ENCODE measurements at regions not wholly inside any gene's neighbourhood (a gene's known extent, or its start where the extent isn't known, plus 50 kb on each side); places are given as distances from the start of the nearest gene placed in this dataset.

DNA sequence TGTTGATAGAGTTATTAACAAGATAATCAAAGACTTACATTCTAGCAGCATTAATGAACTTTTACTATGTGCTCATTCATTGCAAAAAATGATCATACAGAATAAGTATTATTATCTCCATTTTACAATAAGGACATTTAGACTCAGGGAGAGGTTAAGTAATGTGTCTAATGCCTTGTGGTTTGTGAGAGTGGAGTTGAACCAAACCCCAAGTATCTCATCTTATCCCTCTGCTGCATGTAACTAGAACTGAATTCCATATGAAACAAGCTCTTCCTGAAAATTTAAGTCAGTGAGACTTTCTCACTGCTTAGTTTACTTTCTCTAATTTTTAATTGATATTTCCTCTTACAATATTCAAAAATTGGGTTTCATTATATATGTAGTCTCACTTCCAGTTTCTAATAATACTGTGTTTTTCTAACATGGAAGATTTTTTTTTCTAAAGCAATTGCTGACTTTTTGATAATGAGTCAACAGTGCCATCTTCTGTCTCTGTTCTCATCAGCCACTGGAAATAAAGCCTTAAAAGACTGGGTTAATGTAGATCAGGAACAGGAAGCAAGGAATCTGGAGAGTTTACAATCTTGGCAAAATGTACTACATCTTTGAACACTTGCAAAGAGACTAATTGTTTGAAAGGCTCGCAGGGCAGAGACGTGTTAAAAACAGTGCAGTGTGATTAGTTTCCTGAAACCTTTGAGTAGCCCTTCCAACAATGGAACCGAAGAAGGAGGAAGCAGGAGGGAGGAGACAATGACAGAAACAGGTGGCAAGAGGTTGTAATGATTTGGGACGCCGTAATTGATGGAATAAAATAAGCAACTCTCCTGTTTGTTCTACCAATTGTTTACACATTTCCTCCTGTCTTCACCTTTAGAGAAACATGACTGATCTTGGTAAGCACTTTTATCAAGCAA is 567.6 kb downstream of the MRPL39 start:
- DNase-seq = no peak
- no peaks in the 10 kb centered on the region for H3K9me3 ChIP-seq
- TF ChIP-seq, protein P1, sequence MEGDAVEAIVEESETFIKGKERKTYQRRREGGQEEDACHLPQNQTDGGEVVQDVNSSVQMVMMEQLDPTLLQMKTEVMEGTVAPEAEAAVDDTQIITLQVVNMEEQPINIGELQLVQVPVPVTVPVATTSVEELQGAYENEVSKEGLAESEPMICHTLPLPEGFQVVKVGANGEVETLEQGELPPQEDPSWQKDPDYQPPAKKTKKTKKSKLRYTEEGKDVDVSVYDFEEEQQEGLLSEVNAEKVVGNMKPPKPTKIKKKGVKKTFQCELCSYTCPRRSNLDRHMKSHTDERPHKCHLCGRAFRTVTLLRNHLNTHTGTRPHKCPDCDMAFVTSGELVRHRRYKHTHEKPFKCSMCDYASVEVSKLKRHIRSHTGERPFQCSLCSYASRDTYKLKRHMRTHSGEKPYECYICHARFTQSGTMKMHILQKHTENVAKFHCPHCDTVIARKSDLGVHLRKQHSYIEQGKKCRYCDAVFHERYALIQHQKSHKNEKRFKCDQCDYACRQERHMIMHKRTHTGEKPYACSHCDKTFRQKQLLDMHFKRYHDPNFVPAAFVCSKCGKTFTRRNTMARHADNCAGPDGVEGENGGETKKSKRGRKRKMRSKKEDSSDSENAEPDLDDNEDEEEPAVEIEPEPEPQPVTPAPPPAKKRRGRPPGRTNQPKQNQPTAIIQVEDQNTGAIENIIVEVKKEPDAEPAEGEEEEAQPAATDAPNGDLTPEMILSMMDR (IDR thresholded peaks at IDR 0.05; ENCODE audit: low read depth, low read length) = peak; percentile 74
- H3K4me3 ChIP-seq (ENCODE audit: low read depth, low read length) = peak overlapping the region; percentile 52
- no peaks in the 10 kb centered on the region for H3K36me3 ChIP-seq
- peaks cover 11% of the 10 kb centered on the region for H3K4me1 ChIP-seq
- no peaks in the 10 kb centered on the region for H3K27me3 ChIP-seq

GRCh38 chr21:25036775-25037174 is 570.5 kb downstream of the MRPL39 start:
- Histone ChIP-seq H3K4me1 (peaks cover 13% of the 10 kb centered on the region), H3K4me3 (ENCODE audit: low read depth, low read length) (no peak overlapping the region), H3K36me3 (no peaks in the 10 kb centered on the region), H3K27me3 (no peaks in the 10 kb centered on the region), H3K9me3 (no peaks in the 10 kb centered on the region; the same call in 1 of the 2 replicates)
- DNase-seq = no peak
- TF ChIP-seq, protein P1 (IDR thresholded peaks at IDR 0.05; ENCODE audit: low read depth, low read length) = no peak

- TF ChIP-seq, protein P1 (IDR thresholded peaks at IDR 0.05; ENCODE audit: low read depth, low read length) = no peak
- no peaks in the 10 kb centered on the region; the same call in 1 of the 2 replicates for H3K9me3 ChIP-seq
- H3K4me1 ChIP-seq = peaks cover 7% of the 10 kb centered on the region
- DNase-seq = no peak
- no peak overlapping the region for H3K4me3 ChIP-seq (ENCODE audit: low read depth, low read length)
- no peaks in the 10 kb centered on the region for H3K36me3 ChIP-seq
- H3K27me3 ChIP-seq = no peaks in the 10 kb centered on the region
Observed at GRCh38 chr21:25031750-25032149, 575.5 kb downstream of the MRPL39 start.

- TF ChIP-seq, protein P1 (IDR thresholded peaks at IDR 0.05; ENCODE audit: low read depth, low read length) = no peak
Observed at GRCh38 chr21:25029580-25029979, 577.7 kb downstream of the MRPL39 start.

GRCh38 chr21:25025596-25025995 is 581.7 kb downstream of the MRPL39 start:
- TF ChIP-seq, protein P1 (IDR thresholded peaks at IDR 0.05; ENCODE audit: low read depth, low read length) = no peak
- Histone ChIP-seq H3K9me3 (no peaks in the 10 kb centered on the region), H3K4me1 (no peaks in the 10 kb centered on the region), H3K4me3 (ENCODE audit: low read depth, low read length) (no peak overlapping the region), H3K27me3 (no peaks in the 10 kb centered on the region), H3K36me3 (no peaks in the 10 kb centered on the region)
- no peak for DNase-seq

More at GRCh38 chr21:25029580-25029979, 577.7 kb downstream of the MRPL39 start:
- no peaks in the 10 kb centered on the region for H3K27me3 ChIP-seq
- no peak overlapping the region for H3K4me3 ChIP-seq (ENCODE audit: low read depth, low read length)
- DNase-seq = no peak
- no peaks in the 10 kb centered on the region for H3K36me3 ChIP-seq
- H3K4me1 ChIP-seq = peaks cover 7% of the 10 kb centered on the region
- H3K9me3 ChIP-seq = no peaks in the 10 kb centered on the region; the same call in 1 of the 2 replicates

GRCh38 chr21:25024639-25025038 is 582.6 kb downstream of the MRPL39 start:
- Histone ChIP-seq H3K36me3 (no peaks in the 10 kb centered on the region), H3K27me3 (no peaks in the 10 kb centered on the region), H3K4me3 (ENCODE audit: low read depth, low read length) (no peak overlapping the region), H3K9me3 (no peaks in the 10 kb centered on the region), H3K4me1 (no peaks in the 10 kb centered on the region)
- DNase-seq = no peak
- TF ChIP-seq, protein P1 (IDR thresholded peaks at IDR 0.05; ENCODE audit: low read depth, low read length) = no peak
